ENCODE measurements at regions not wholly inside any gene's neighbourhood (a gene's known extent, or its start where the extent isn't known, plus 50 kb on each side); places are given as distances from the start of the nearest gene placed in this dataset.

DNA sequence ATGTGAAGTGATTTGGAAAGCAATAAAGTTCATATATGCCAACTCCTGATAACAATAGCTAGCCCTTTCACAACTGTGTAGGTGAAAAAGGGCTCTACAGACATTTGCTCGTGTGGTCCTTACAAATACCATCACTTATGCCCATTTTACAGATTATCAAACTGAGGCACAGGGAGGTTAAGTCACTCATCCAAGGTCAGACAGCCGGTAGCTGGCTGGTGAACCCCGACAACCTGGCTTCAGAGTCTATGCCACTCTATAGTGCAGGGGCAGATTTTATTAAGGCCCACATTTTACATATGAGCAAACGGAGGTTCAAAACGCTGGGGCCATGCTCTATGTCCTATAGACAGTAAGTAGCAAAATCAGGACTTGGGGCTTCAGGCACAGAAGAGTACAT is 280.5 kb downstream of the RRAGC start:
- peaks cover 4% of the 10 kb centered on the region for H3K9me3 Mint-ChIP-seq
- peaks cover 40% of the 10 kb centered on the region for H3K27me3 Mint-ChIP-seq
- ChIA-PET POLR2A (interaction anchor here (1.0 kb wide), 1 partner anchor 517 kb away, joined by 7 read pairs; no protein-coding TSS in a partner anchor), CTCF (no interaction called here)
- H3K36me3 Mint-ChIP-seq (ENCODE audit: low read depth) = no peaks in the 10 kb centered on the region
- peaks cover 6% of the 10 kb centered on the region for H3K4me1 Mint-ChIP-seq
- TF ChIP-seq, protein P1, sequence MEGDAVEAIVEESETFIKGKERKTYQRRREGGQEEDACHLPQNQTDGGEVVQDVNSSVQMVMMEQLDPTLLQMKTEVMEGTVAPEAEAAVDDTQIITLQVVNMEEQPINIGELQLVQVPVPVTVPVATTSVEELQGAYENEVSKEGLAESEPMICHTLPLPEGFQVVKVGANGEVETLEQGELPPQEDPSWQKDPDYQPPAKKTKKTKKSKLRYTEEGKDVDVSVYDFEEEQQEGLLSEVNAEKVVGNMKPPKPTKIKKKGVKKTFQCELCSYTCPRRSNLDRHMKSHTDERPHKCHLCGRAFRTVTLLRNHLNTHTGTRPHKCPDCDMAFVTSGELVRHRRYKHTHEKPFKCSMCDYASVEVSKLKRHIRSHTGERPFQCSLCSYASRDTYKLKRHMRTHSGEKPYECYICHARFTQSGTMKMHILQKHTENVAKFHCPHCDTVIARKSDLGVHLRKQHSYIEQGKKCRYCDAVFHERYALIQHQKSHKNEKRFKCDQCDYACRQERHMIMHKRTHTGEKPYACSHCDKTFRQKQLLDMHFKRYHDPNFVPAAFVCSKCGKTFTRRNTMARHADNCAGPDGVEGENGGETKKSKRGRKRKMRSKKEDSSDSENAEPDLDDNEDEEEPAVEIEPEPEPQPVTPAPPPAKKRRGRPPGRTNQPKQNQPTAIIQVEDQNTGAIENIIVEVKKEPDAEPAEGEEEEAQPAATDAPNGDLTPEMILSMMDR (IDR thresholded peaks at IDR 0.05) = no peak
- DNase-seq = no peak
- H3K27ac Mint-ChIP-seq = no peak overlapping the region
- H3K4me3 Mint-ChIP-seq = no peak overlapping the region
- no peak for ATAC-seq (ENCODE audit: low read depth)
- intact Hi-C loops (cut with micrococcal nuclease) = no loop called here

GRCh38 chr1:38578271-38578951 is 281.2 kb downstream of the RRAGC start:
- POLR2A ChIA-PET = interaction anchor here (0.6 to 1.0 kb wide), 2 partner anchors 20 to 516 kb away, joined by 3 to 7 read pairs; no protein-coding TSS in a partner anchor
- CTCF ChIA-PET = no interaction called here
- ATAC-seq (ENCODE audit: low read depth) (no peak), DNase-seq (no peak)
- peaks cover 3% of the 10 kb centered on the region for H3K9me3 Mint-ChIP-seq
- peak overlapping the region; percentile 49 for H3K4me3 Mint-ChIP-seq
- TF ChIP-seq, protein P1 (IDR thresholded peaks at IDR 0.05) = no peak
- peaks cover 6% of the 10 kb centered on the region for H3K4me1 Mint-ChIP-seq
- peaks cover 40% of the 10 kb centered on the region for H3K27me3 Mint-ChIP-seq
- H3K36me3 Mint-ChIP-seq (ENCODE audit: low read depth) = no peaks in the 10 kb centered on the region
- intact Hi-C loops (cut with micrococcal nuclease) = no loop called here
- no peak overlapping the region for H3K27ac Mint-ChIP-seq

- DNase-seq = no peak
- intact Hi-C loops (cut with micrococcal nuclease) = no loop called here
- Mint-ChIP-seq H3K27me3 (peaks cover 40% of the 10 kb centered on the region), H3K36me3 (ENCODE audit: low read depth) (no peaks in the 10 kb centered on the region), H3K4me3 (peak overlapping the region; percentile 49), H3K4me1 (peaks cover 6% of the 10 kb centered on the region), H3K9me3 (no peaks in the 10 kb centered on the region), H3K27ac (no peak overlapping the region)
- TF ChIP-seq, protein P1 (IDR thresholded peaks at IDR 0.05) = no peak
- POLR2A ChIA-PET = interaction anchor here (0.6 to 1.0 kb wide), 2 partner anchors 20 to 516 kb away, joined by 3 to 7 read pairs; no protein-coding TSS in a partner anchor
- CTCF ChIA-PET = no interaction called here
- no peak for ATAC-seq (ENCODE audit: low read depth)
Measured at GRCh38 chr1:38577937-38578270, 281.7 kb downstream of the RRAGC start.

GRCh38 chr1:38577385-38577784 is 282.2 kb downstream of the RRAGC start:
- CTCF ChIA-PET = no interaction called here
- H3K27me3 Mint-ChIP-seq = peaks cover 42% of the 10 kb centered on the region
- H3K36me3 Mint-ChIP-seq (ENCODE audit: low read depth) = no peaks in the 10 kb centered on the region
- TF ChIP-seq, protein P1 (IDR thresholded peaks at IDR 0.05) = no peak
- no peak for ATAC-seq (ENCODE audit: low read depth)
- peaks cover 6% of the 10 kb centered on the region for H3K4me1 Mint-ChIP-seq
- no peak overlapping the region for H3K4me3 Mint-ChIP-seq
- no peak for DNase-seq
- H3K9me3 Mint-ChIP-seq = no peaks in the 10 kb centered on the region
- POLR2A ChIA-PET = no interaction called here
- intact Hi-C loops (cut with micrococcal nuclease) = no loop called here
- H3K27ac Mint-ChIP-seq = no peak overlapping the region

DNA sequence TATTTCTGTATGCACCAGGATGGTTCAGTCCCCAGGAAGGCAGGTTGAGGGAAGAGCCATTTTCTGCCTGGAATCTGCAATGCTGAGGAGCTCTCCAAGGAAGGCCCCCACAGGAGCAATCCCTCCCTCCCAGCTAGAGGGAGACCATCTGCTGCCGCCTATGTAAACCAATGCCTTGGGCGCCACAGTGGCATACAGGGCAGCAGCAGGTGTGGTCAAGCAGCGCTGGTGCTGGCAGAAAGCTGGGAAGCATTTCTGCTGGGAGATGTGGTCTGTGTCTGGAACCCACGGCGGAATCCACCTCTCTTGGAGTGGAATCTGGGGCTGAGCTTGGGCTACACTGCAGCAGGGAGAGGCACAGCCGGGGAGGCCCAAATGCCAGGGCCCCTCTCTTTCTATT is 283.3 kb downstream of the RRAGC start:
- Mint-ChIP-seq H3K27ac (no peak overlapping the region), H3K4me3 (no peak overlapping the region), H3K36me3 (ENCODE audit: low read depth) (no peaks in the 10 kb centered on the region), H3K4me1 (peaks cover 6% of the 10 kb centered on the region), H3K9me3 (no peaks in the 10 kb centered on the region), H3K27me3 (peaks cover 41% of the 10 kb centered on the region)
- DNase-seq = no peak
- POLR2A ChIA-PET = no interaction called here
- ATAC-seq (ENCODE audit: low read depth) = no peak
- CTCF ChIA-PET = no interaction called here
- intact Hi-C loops (cut with micrococcal nuclease) = no loop called here
- TF ChIP-seq, protein P1 (IDR thresholded peaks at IDR 0.05) = no peak

Data from activated B cell treated with CpG ODN at 0.5 μM for 24 hours (primary cell).